Astrocyte (in vitro differentiated cells and primary cell): ENCODE measurements at regions not wholly inside any gene's neighbourhood (a gene's known extent, or its start where the extent isn't known, plus 50 kb on each side); places are given as distances from the start of the nearest gene placed in this dataset.
A peak's percentile ranks its signal among the peaks of the same experiment; 100 is the strongest.

Source experiments
- DNase-seq: peaks from one replicate; pipeline ENCODE4 v3.0.0-alpha.2; 2010; ENCODE audit warnings: low read depth
- FAIRE-seq: peaks from 2 replicates; lab custom pipeline; 2011; peaks lifted over from hg19 to GRCh38; lab: Jason Lieb, UNC
- H2AFZ ChIP-seq: 2 replicates; pipeline ENCODE4 v1.6.0; 2012; ENCODE audit warnings: low read depth, low read length, inconsistent platforms
- H3K27ac ChIP-seq: 2 replicates; pipeline ENCODE4 v1.5.1; 2011; ENCODE audit warnings: low read depth, low read length, inconsistent platforms
- H3K27me3 ChIP-seq: 2 replicates; pipeline ENCODE4 v1.6.0; 2011; ENCODE audit warnings: low read length, inconsistent platforms; ENCODE audit not compliant: insufficient read depth
- H3K36me3 ChIP-seq: 2 replicates; pipeline ENCODE4 v1.5.1; 2011; ENCODE audit warnings: low read length, inconsistent platforms; ENCODE audit not compliant: insufficient read depth
- H3K4me1 ChIP-seq: 2 replicates; pipeline ENCODE4 v1.5.1; 2011; ENCODE audit warnings: low read length, inconsistent platforms; ENCODE audit not compliant: insufficient read depth
- H3K4me2 ChIP-seq: 2 replicates; pipeline ENCODE4 v1.6.0; 2012; ENCODE audit warnings: low read length, inconsistent platforms
- H3K4me3 ChIP-seq: 2 replicates; pipeline ENCODE4 v1.5.1; 2011; ENCODE audit warnings: low read depth, mild to moderate bottlenecking, low read length, inconsistent platforms; ENCODE audit not compliant: insufficient read depth
- H3K79me2 ChIP-seq: 2 replicates; pipeline ENCODE4 v1.6.0; 2012; ENCODE audit warnings: mild to moderate bottlenecking, low read length, inconsistent platforms; ENCODE audit not compliant: insufficient read depth
- H3K9ac ChIP-seq: 2 replicates; pipeline ENCODE4 v1.6.0; 2012; ENCODE audit warnings: mild to moderate bottlenecking, low read length, inconsistent platforms
- H3K9me3 ChIP-seq: 2 replicates; pipeline ENCODE4 v1.5.1; 2012; ENCODE audit warnings: low read depth, mild to moderate bottlenecking, low read length, inconsistent platforms; ENCODE audit not compliant: insufficient read depth
- H4K20me1 ChIP-seq: 2 replicates; pipeline ENCODE4 v1.6.0; 2012; ENCODE audit warnings: low read length, inconsistent platforms; ENCODE audit not compliant: insufficient read depth
- H3K27ac Mint-ChIP-seq: one replicate; pipeline ENCODE4 v1.8.0; 2021; ENCODE audit warnings: mild to moderate bottlenecking, mixed read lengths; ENCODE audit not compliant: unreplicated experiment
- H3K27me3 Mint-ChIP-seq: one replicate; pipeline ENCODE4 v1.8.0; 2021; ENCODE audit warnings: low read depth, mixed read lengths; ENCODE audit not compliant: unreplicated experiment
- H3K36me3 Mint-ChIP-seq: one replicate; pipeline ENCODE4 v1.8.0; 2021; ENCODE audit warnings: low read depth, mixed read lengths; ENCODE audit not compliant: unreplicated experiment
- H3K4me1 Mint-ChIP-seq: one replicate; pipeline ENCODE4 v1.8.0; 2021; ENCODE audit warnings: low read depth, mixed read lengths; ENCODE audit not compliant: unreplicated experiment
- H3K4me3 Mint-ChIP-seq: one replicate; pipeline ENCODE4 v1.8.0; 2021; ENCODE audit warnings: mild to moderate bottlenecking, moderate library complexity, mixed read lengths; ENCODE audit not compliant: unreplicated experiment
- H3K9me3 Mint-ChIP-seq: one replicate; pipeline ENCODE4 v1.8.0; 2021; ENCODE audit warnings: mild to moderate bottlenecking, mixed read lengths; ENCODE audit not compliant: unreplicated experiment
- EZH2 ChIP-seq: IDR thresholded peaks from 2 replicates; pipeline ENCODE4 v1.6.1; 2012; ENCODE audit warnings: mild to moderate bottlenecking, low read length, inconsistent platforms; ENCODE audit not compliant: insufficient read depth
- TF ChIP-seq, protein P1 (sequence below): IDR thresholded peaks from 2 replicates; pipeline ENCODE4 v1.5.1; 2011; ENCODE audit warnings: low read depth, mild to moderate bottlenecking, inconsistent platforms, low read length, moderate library complexity; ENCODE audit not compliant: insufficient read depth

DNA sequence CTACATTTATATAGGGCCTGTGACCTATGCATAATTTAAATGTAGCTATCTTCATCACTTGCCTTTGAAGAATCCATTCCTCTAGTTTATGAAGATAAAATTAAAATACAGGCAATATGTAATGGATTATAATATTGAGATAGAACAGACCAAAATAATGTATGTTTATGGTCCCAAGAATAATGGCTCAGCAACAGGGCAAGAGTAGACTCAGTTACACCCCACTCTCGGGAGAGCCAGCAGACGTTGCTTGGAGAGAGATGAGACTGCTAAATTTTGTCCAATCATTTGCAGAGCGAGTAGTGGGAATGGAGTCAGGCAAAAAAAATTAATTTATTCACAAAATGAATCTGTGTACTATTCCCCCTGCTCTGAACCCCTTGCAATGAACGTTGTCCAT lies 223.2 kb upstream of the FAT4 start:
- no peak for DNase-seq
- H3K79me2 ChIP-seq: no peaks in the 10 kb centered on the region
- Mint-ChIP-seq H3K27ac (no peak overlapping the region), H3K36me3 (no peaks in the 10 kb centered on the region), H3K4me3 (no peak overlapping the region), H3K9me3 (no peaks in the 10 kb centered on the region), H3K4me1 (no peaks in the 10 kb centered on the region), H3K27me3 (no peaks in the 10 kb centered on the region)
- H3K9me3 ChIP-seq: no peaks in the 10 kb centered on the region
- no peak overlapping the region for H3K9ac ChIP-seq
- no peaks in the 10 kb centered on the region for H3K27me3 ChIP-seq
- no peak overlapping the region for H3K4me3 ChIP-seq
- H3K36me3 ChIP-seq: no peaks in the 10 kb centered on the region
- H2AFZ ChIP-seq: no peak overlapping the region
- H4K20me1 ChIP-seq: no peaks in the 10 kb centered on the region
- H3K27ac ChIP-seq: no peak overlapping the region
- no peak overlapping the region for H3K4me2 ChIP-seq
- no peak for TF ChIP-seq EZH2
- TF ChIP-seq, protein P1, sequence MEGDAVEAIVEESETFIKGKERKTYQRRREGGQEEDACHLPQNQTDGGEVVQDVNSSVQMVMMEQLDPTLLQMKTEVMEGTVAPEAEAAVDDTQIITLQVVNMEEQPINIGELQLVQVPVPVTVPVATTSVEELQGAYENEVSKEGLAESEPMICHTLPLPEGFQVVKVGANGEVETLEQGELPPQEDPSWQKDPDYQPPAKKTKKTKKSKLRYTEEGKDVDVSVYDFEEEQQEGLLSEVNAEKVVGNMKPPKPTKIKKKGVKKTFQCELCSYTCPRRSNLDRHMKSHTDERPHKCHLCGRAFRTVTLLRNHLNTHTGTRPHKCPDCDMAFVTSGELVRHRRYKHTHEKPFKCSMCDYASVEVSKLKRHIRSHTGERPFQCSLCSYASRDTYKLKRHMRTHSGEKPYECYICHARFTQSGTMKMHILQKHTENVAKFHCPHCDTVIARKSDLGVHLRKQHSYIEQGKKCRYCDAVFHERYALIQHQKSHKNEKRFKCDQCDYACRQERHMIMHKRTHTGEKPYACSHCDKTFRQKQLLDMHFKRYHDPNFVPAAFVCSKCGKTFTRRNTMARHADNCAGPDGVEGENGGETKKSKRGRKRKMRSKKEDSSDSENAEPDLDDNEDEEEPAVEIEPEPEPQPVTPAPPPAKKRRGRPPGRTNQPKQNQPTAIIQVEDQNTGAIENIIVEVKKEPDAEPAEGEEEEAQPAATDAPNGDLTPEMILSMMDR: no peak
- no peak for FAIRE-seq
- no peaks in the 10 kb centered on the region for H3K4me1 ChIP-seq

DNA sequence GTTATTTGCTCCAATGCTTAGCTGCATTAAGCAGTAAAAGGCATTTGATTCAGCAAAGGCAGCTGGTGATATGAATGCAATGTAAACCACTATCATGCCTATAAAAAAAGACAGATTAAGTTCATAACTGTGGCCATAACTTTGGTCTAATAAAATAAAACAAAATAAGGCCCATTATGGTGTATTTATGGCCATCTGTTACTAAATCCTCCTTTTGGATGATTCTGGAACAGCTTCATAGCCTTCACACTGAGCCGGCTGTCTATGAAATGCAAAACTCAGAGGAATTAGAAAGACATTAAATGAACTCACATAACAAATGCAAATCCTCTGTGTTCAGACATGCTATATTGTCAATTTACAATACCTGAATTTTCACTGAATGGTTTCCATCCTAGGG lies 223.7 kb upstream of the FAT4 start:
- H3K79me2 ChIP-seq: no peaks in the 10 kb centered on the region
- H3K4me3 ChIP-seq: no peak overlapping the region
- no peaks in the 10 kb centered on the region for H3K4me1 Mint-ChIP-seq
- H3K4me2 ChIP-seq: no peak overlapping the region
- no peak overlapping the region for H3K9ac ChIP-seq
- H4K20me1 ChIP-seq: no peaks in the 10 kb centered on the region
- H3K4me1 ChIP-seq: no peaks in the 10 kb centered on the region
- no peak overlapping the region for H3K27ac ChIP-seq
- TF ChIP-seq EZH2: no peak
- TF ChIP-seq, protein P1: no peak
- no peaks in the 10 kb centered on the region for H3K36me3 Mint-ChIP-seq
- H3K9me3 Mint-ChIP-seq: no peaks in the 10 kb centered on the region
- FAIRE-seq (no peak), DNase-seq (no peak)
- H3K27ac Mint-ChIP-seq: no peak overlapping the region
- H3K4me3 Mint-ChIP-seq: no peak overlapping the region
- H3K9me3 ChIP-seq: no peaks in the 10 kb centered on the region
- H3K27me3 ChIP-seq: no peaks in the 10 kb centered on the region
- H2AFZ ChIP-seq: peak overlapping the region; percentile 14
- no peaks in the 10 kb centered on the region for H3K27me3 Mint-ChIP-seq
- H3K36me3 ChIP-seq: no peaks in the 10 kb centered on the region

DNA sequence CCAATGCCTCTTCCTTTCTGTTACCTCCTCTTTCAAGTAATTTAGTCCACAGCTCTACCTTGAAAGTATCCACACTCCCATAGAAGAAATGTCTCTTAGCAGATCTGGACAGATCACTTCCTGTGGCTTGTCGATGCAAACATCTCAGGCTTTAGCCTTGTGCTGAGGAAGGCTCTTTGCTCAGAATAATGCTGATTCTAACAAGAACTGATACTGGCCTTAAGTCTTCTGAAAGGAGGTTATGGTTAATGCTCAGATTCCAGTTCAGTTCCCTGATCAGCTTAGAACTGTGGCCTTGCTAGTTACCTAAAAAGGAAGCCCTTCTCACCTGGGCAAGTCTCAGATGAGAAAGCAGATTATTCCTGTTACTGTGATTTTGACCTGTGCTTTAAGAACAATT lies 230.1 kb upstream of the FAT4 start:
- Mint-ChIP-seq H3K4me1 (no peaks in the 10 kb centered on the region), H3K4me3 (no peak overlapping the region), H3K27ac (no peak overlapping the region), H3K36me3 (no peaks in the 10 kb centered on the region), H3K9me3 (no peaks in the 10 kb centered on the region), H3K27me3 (no peaks in the 10 kb centered on the region)
- FAIRE-seq (no peak), DNase-seq (no peak)
- no peak overlapping the region for H3K4me2 ChIP-seq
- H3K36me3 ChIP-seq: no peaks in the 10 kb centered on the region
- no peak overlapping the region for H3K27ac ChIP-seq
- H3K79me2 ChIP-seq: no peaks in the 10 kb centered on the region
- H3K27me3 ChIP-seq: no peaks in the 10 kb centered on the region
- no peak overlapping the region for H2AFZ ChIP-seq
- H3K4me3 ChIP-seq: no peak overlapping the region
- H3K9ac ChIP-seq: no peak overlapping the region
- no peaks in the 10 kb centered on the region for H3K4me1 ChIP-seq
- H3K9me3 ChIP-seq: no peaks in the 10 kb centered on the region
- H4K20me1 ChIP-seq: no peaks in the 10 kb centered on the region
- no peak for TF ChIP-seq EZH2
- TF ChIP-seq, protein P1: no peak
